DOHH2 (cell line): ENCODE measurements at regions not wholly inside any gene's neighbourhood (a gene's known extent, or its start where the extent isn't known, plus 50 kb on each side); places are given as distances from the start of the nearest gene placed in this dataset.

Experiments used
- CTCF ChIP-seq: fragments of 200-600 bp; sonication (generic); IDR thresholded peaks from one replicate; pipeline ENCODE4 v1.5.1; 2014; ENCODE audit warnings: antibody characterized with exemption, mild to moderate bottlenecking, low read depth, low read length; ENCODE audit not compliant: poor library complexity, severe bottlenecking
- EZH2phosphoT487 ChIP-seq: fragments of 200-600 bp; sonication (generic); IDR thresholded peaks from 2 replicates; pipeline ENCODE4 v1.6.1; 2017; ENCODE audit warnings: borderline replicate concordance, mild to moderate bottlenecking, antibody characterized with exemption, low read length, moderate library complexity, mixed read lengths

- TF ChIP-seq CTCF: no peak
- TF ChIP-seq EZH2phosphoT487: no peak
These were observed 121.7 kb upstream of the PRR20G start for GRCh38 chr3:127409421-127410136.
